Peyer's patch (tissue), 4 donors: ENCODE measurements at regions not wholly inside any gene's neighbourhood (a gene's known extent, or its start where the extent isn't known, plus 50 kb on each side); places are given as distances from the start of the nearest gene placed in this dataset.

Experiments
- CTCF ChIP-seq, 6 experiments: fragments of 450-650 bp in 4 of 6; fragments of 200-600 bp in 2 of 6; sonication (generic) in 1 of 6; IDR thresholded peaks; one replicate each; pipeline ENCODE4 v1.5.1; 2017 to 2019; ENCODE audit warnings: antibody characterized with exemption in 6 of 6, mild to moderate bottlenecking in 3 of 6, moderate library complexity in 1 of 6
- POLR2A ChIP-seq, 2 donors: fragments of 450-650 bp; IDR thresholded peaks; one replicate each; pipeline ENCODE4 v1.5.1; 2017; ENCODE audit warnings: antibody characterized with exemption in 2 of 2, mild to moderate bottlenecking in 2 of 2, moderate library complexity in 2 of 2

GRCh38 chr2:4725618-4726017, 966.6 kb upstream of the SOX11 start:
- no peak for TF ChIP-seq CTCF (IDR thresholded peaks at IDR 0.05)
- TF ChIP-seq POLR2A (IDR thresholded peaks at IDR 0.05), result no peak
